HepG2 (cell line): ENCODE measurements at regions not wholly inside any gene's neighbourhood (a gene's known extent, or its start where the extent isn't known, plus 50 kb on each side); places are given as distances from the start of the nearest gene placed in this dataset.

Experiments
- NBN ChIP-seq: fragments of 450-650 bp; conservative IDR thresholded peaks from 2 replicates; pipeline ENCODE4 v1.6.1; 2017
- TCF7 ChIP-seq: sonication (generic); IDR thresholded peaks from 2 replicates; pipeline ENCODE4 v1.6.1; 2016; ENCODE audit warnings: antibody characterized with exemption, low read depth
- ZFX ChIP-seq: sonication (generic); formaldehyde crosslinking; IDR thresholded peaks from 2 replicates; pipeline ENCODE4 v1.4.0; 2020; ENCODE audit warnings: mild to moderate bottlenecking, low read depth, missing genetic modification reagents, moderate library complexity
- ZNF263 ChIP-seq: sonication (generic); formaldehyde crosslinking; IDR thresholded peaks from 2 replicates; pipeline ENCODE4 v1.4.0; 2020; ENCODE audit warnings: missing genetic modification reagents
- ZNF510 ChIP-seq: sonication (generic); formaldehyde crosslinking; IDR thresholded peaks from 2 replicates; pipeline ENCODE4 v1.4.0; 2020; ENCODE audit warnings: low read depth, mild to moderate bottlenecking, missing genetic modification reagents
- ZNF720 ChIP-seq: sonication (generic); formaldehyde crosslinking; IDR thresholded peaks from 2 replicates; pipeline ENCODE4 v1.4.0; 2020; ENCODE audit warnings: missing genetic modification reagents
- TF ChIP-seq, protein P1 (sequence below): sonication (generic); formaldehyde crosslinking; IDR thresholded peaks from 2 replicates; pipeline ENCODE4 v1.4.0; 2020; ENCODE audit warnings: missing genetic modification reagents

DNA sequence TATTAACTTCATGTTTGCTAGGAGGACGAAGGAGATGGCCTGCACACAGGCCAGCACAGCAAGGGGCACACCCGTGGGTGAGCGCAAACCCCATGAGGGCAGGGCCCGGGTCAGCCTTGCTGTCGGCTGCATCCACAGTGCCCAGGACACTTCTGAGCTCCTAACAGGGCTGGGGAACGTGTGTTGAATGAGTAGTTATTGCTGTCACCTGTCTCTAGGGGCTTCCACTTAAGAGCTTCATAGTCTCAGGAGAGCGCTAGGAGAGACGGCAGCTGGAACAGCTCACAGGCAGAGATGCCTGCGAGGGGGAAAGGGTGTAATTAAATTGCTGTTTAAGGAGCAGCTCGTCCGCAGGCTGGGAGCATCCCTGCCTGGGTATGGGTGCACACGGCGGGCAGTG lies 91.4 kb upstream of the NEURL1B start:
- no peak for TF ChIP-seq ZNF720 (CRISPR knock-in tag)
- TF ChIP-seq, protein P1, sequence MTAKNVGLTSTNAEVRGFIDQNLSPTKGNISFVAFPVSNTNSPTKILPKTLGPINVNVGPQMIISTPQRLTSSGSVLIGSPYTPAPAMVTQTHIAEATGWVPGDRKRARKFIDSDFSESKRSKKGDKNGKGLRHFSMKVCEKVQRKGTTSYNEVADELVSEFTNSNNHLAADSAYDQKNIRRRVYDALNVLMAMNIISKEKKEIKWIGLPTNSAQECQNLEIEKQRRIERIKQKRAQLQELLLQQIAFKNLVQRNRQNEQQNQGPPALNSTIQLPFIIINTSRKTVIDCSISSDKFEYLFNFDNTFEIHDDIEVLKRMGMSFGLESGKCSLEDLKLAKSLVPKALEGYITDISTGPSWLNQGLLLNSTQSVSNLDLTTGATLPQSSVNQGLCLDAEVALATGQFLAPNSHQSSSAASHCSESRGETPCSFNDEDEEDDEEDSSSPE (CRISPR knock-in tag), result no peak
- no peak for TF ChIP-seq ZNF263 (CRISPR knock-in tag)
- TF ChIP-seq ZNF510, result no peak
- TF ChIP-seq NBN, result no peak
- no peak for TF ChIP-seq TCF7
- no peak for TF ChIP-seq ZFX (CRISPR knock-in tag)
